HL-60 (cell line): ENCODE measurements at regions not wholly inside any gene's neighbourhood (a gene's known extent, or its start where the extent isn't known, plus 50 kb on each side); places are given as distances from the start of the nearest gene placed in this dataset.

Experiments used
- CTCF ChIP-seq: IDR thresholded peaks from one replicate; pipeline ENCODE4 v1.5.1; 2011; ENCODE audit warnings: low read length, control low read depth, inconsistent platforms; ENCODE audit not compliant: insufficient read depth
- POLR2AphosphoS5 ChIP-seq: IDR thresholded peaks from 2 replicates; pipeline ENCODE4 v1.6.1; 2012; ENCODE audit warnings: low read depth
- REST ChIP-seq: IDR thresholded peaks from 2 replicates; pipeline ENCODE4 v1.6.1; 2012; ENCODE audit warnings: low read depth; ENCODE audit not compliant: insufficient replicate concordance

GRCh38 chr1:96998466-96998865 is 276.9 kb downstream of the PTBP2 start:
- TF ChIP-seq CTCF (no peak), REST (no peak), POLR2AphosphoS5 (no peak)
